HG02678 (cell line): ENCODE measurements at regions not wholly inside any gene's neighbourhood (a gene's known extent, or its start where the extent isn't known, plus 50 kb on each side); places are given as distances from the start of the nearest gene placed in this dataset.

Experiments
- ATAC-seq: cut with Tn5 transposase; IDR thresholded peaks from one replicate; pipeline ENCODE4 v1.9.1; 2021; ENCODE audit warnings: mild to moderate bottlenecking, moderate library complexity; ENCODE audit not compliant: unreplicated experiment

DNA sequence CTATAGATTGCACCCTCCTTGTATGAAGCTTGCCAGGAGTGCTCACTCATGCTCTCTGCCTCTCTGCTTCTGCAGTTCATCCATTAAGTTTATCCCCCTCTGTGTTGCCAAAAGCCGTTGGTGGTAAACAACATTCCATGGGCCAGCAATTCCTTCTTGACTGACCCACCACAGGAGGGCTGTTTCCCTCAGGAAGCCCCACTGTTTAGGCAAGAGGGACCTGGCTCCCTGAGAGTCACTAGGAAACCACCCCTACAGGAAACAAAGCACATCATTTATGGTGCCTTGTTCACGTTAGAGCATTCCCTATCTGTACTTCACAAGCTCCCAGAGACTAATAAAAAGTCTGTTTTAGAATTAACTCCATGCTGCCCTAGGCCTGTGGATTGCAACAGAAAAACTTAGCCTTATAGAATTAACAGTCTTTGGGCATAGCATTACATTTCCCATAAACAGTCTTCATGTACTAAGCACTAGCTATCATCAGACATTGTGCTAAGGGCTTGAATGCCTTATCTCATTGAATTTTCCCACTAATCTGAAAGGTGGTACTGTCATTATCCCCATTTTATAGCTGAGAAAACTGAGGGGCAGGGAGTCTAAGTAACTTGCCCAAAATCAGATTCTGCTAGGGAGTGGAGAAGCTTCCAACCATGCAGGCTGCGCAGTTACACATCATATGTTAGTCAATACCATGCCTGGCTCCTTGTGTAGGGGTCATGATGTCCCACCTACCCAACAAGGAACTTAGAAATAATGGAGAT, 149.9 kb downstream of the SHQ1 start:
- ATAC-seq = no peak

DNA sequence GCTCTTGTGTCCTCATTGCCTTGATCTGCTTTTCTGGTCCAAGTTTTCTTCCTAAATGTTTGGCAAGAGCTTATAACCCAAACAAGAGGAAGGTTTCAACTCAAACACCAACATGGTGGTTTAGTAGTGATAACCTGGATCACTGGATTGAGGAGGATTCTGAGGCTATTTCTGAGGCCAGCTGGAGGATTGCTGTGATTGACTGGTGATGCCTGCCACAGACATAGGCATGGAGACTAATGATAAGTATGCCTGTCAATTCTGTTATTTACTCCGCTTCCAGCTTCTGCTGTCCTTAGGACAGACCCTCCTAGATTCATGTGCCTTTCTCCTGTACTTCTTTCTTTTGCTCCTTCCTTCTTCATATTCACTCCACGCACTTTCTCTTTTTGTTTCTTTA, 150.5 kb downstream of the SHQ1 start:
- no peak for ATAC-seq

DNA sequence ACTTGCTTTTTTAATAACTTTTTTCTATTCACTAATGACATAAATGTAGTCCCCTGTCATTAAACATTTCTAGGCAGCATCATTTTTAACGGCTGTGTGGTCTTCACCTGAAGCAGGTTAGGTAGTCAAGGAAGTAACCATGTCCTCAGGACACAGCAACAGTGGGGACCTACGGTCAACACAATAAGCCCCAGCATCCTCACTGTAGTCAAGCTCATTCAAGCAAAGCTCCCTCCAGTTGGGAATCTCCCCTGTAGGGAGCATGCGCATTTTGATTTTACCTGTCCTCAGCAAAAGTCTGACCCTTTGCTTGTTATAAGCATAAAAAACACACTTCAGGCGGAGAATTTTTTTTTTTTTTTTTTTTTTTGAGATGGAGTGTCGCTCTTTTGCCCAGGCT, 151.4 kb downstream of the SHQ1 start:
- no peak for ATAC-seq

DNA sequence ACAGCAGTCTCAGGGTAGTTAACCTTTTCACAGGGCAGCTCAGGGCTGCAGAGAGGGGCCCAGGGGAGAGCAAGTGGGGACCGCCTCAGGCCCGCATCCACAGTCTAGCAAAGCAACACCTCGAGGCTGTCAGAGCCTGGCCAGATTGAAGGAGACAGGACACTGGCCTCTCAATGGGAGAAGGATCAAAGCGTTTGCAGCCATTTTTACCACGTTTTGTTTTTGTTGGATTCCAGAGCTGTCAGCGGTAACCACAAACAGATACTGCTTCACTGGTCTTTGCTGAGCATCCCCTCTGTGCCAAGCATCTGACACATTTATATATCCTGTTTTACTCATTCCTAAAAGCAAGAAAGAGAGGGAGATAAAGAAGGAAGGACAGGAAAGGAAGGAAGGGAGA, 153.8 kb downstream of the SHQ1 start:
- no peak for ATAC-seq

DNA sequence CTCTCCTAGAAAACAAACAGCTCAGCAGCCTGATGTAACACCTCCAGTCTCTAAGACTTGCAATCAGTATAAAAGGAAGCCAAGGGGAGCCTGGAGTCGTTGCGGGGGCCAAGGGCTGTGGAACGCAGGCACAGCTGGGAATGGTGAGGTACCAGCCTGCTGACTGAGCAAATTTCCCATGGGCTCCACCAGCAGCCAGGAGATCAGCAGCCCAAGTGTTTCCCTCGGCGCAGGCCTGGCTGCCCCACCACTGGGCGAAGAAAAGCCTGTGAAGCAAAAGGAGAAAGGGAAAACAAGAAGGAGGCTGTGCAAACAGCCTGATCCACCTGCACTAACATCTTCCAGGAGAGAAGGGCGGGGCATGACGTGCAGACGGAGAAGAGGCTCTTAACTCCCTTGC, 155.3 kb downstream of the SHQ1 start:
- no peak for ATAC-seq

DNA sequence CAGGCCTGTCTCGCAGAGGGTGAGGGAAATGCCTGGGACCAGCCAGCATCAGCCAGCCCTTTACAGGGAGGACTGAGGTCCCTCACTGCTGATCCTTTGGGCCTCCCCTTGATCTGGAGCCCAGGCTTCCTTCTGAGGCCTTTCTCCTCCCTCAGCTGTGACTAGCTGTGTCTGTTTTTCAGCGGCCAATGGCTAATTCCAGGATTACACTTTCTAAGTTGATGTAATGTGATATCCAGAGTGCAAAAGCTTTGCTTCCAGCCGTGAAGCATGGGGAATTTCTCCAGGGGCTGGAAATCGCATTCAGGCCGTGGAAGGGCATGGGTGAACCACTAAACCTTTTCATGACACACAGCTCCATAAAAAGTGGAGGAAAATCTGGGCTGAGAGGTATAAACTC, 157.6 kb downstream of the SHQ1 start:
- ATAC-seq = no peak

DNA sequence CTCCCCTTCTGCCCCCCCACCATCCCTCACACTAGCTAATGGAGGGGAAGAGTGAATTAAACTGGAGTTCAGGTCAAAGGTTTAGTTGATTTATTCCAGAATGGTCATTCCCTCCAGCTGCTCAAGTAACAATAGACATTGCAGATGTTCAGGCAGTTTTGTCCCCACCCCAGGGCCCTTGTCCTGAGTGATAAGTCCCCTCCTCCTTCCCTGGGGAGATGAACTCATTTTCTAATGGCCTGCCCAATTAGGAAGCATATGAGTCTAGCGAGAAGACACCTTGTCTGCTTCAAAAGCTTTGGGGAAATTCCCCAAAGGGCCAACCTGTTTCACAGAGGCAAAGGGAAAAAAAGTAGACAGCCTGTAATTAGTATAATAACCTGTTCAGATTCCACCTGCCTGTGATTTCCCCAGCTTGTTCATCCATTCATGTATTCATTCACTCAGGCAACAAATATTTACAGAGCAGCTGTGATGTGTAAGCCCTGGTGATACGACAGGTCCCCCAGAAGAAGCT, 165.3 kb downstream of the SHQ1 start:
- ATAC-seq = peak; percentile 57

DNA sequence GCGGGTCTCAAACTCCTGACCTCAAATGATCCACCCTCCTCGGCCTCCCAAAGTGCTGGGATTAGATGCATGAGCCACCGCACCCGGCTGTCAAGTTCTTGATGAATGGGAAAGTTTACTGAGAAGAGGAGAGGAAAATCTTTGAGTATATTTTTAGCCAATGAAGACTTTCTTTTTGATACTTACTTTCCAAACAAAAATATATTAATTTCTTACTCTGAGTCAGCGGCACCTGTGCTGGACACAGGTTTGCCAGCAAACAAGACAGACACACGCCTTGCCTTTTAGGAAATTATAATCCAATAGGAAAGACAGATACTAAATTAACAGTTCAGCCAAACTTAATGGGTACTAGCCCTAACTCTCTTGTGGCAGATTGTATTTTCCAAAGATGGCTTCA, 166.6 kb downstream of the SHQ1 start:
- no peak for ATAC-seq

DNA sequence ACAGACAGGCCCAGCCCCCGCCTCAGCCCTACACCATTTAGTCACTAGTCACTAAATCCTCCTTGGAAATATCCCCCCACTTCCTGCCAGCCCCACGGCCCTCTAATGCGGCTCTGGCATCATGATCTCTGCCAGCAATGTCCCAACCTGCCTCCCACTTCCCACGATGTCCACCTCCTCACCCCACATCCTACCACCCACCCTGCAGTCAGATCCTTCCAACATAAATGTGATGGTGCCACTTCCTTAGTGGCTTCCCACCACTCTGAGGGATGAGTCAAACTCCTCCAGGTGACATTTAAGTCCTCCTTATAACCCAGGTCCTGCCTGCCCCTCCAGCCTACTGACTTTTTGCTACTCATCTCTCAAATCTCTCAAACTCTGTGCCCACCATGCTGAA, 167.5 kb downstream of the SHQ1 start:
- no peak for ATAC-seq

DNA sequence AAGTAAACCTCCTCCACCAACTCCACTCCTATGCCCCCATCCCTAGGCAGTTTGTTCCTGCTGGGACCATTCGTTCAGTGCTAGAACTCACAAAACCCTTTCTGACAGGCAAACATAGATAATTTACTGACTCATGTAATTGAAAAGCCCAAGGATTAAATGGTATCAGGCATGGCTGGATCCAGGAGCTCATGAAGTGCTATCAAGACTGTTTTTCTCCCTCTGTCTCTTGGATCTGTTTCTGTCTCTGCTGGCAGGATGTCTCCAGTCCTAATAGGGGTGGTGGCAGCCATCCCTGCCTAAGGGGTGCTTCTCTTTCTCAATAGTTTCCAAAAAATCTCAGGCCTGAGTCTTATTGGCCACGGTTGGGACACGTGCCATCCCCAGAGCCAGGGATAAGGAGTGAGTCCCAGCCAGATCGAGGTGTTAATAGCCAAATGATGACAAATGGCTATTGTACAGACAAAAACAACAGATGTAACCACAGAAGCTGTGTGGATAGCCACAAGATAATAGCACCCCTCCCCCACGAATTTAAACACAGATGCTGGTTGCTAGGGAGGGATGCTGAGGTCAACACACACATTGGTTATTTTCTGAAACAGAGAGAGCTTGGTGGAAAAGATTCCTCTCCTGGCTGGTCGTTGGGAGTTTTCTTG, 168.6 kb downstream of the SHQ1 start:
- ATAC-seq = no peak

DNA sequence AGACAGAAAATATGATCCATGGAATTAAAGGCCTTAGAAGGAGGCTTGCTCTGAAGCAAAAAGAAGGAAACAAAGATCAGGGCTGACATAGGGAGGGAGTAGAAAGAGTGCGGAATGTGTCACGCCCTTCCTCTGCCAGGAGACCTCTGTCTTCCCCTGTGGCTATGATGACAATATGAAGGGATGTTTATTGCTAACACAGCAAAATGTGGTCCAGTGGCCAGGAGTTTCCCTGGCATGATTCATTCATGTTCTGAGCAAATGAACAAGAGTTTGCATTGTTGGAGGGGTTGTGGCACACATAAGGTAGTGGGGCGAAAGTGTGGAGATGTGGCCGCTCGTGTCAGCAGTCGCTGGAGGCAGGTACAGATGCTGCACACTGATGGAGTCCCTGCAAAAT, 169.4 kb downstream of the SHQ1 start:
- ATAC-seq = no peak

DNA sequence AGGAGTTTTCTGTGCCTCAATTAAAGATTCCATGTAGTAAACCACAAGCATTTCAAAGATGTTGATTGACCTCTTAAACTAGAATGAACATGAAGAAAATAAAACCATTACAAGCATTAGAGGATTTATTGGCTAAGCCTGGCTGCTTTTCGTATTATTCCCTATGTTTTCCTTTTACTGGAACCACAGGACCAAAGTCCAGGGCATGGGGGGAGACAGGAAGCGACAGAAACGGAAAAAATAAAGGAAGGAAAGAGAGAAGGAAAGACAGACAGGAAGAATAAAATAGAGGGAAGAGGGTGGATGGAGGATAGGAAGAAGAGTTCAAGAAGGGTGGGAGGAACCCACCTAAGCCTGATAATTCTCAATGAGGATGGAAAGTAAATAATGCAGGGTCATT, 169.9 kb downstream of the SHQ1 start:
- ATAC-seq = no peak

DNA sequence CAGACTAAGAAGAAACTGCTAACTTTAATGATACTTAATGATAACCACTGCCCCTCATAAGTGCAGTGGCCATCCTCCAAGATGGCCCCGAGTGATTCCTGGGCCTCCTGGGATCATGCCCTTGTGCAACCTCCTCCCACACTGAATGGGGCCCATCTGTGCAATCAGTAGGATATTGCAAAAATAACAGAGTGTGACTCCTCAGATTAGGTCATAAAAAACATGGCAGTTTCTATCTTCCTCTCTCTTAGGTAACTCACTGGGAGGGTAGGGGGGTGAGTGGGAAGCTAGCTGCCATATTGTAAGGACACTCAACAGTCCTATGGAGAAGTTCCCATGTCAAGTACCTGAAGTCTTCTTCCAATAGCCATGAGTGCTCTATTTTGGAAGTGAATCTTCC, 173.0 kb downstream of the SHQ1 start:
- no peak for ATAC-seq

DNA sequence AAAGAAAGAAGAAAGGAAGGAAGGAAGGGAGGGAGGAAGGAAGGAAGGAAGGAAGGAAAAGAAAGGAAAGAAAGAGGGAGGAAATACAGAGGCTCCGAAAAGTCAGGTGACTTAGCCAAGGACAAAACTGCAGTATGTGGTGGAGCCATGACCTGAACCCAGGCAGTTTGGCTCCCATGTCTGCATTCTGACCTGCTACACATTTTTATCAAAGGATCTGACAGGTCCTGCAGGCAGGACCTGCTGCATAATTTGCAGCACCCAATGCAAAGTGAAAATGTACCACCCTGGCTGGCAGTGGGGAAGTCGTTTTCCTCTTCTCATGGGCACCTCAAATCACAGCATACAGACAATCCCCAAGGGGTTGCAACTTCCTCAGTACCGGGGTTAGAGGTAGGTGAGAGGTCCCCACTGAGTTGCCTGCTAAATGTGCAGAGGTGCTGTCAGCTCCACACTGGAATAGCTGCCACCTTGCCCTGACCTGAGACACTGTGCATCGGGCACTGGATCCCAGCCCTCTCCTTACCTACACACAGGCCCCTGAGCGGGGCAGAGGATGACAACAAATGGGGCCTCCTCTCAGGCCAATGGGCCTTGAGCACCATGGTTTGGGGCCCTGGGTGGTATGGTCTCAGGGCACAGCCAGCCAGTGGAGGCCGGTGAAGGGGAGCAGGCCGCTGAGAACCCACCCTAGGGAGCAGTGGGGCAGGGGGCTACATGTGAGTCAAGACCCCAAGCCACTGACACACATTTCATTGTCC, 175.1 kb downstream of the SHQ1 start:
- ATAC-seq = no peak

DNA sequence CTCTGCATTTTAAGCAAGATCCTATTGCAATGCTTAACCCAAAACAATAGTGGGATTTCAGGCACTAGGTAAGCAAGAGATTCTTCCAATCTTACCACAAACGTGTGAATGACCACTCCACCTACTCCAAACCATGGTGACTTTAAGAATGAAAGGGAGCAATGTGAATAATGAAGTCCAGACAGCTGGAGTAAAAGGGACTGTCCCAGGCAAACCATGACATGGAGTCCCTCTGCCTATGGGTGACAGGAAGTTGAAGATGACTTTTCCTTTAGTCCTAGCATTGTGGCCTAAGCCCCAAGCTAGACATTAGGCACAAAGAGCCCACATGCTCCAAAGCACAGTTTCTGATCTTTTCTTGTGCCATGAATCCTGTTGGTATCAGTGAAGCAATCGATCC, 179.0 kb downstream of the SHQ1 start:
- no peak for ATAC-seq

DNA sequence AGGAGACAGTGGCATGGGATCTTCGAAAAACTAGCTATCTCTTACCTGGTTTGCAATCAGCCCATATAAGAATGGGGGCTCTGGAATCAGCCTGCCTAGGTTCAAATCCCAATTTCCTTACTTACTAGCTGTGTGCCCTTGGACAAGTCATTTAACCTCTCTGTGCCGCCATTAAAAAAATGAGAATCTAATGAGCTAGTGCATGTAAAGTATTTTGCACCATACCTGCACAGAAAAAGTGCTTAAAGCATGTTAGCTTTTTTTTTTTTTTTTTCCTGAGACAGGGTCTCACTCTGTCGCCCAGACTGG, 181.8 kb downstream of the SHQ1 start:
- ATAC-seq = no peak

DNA sequence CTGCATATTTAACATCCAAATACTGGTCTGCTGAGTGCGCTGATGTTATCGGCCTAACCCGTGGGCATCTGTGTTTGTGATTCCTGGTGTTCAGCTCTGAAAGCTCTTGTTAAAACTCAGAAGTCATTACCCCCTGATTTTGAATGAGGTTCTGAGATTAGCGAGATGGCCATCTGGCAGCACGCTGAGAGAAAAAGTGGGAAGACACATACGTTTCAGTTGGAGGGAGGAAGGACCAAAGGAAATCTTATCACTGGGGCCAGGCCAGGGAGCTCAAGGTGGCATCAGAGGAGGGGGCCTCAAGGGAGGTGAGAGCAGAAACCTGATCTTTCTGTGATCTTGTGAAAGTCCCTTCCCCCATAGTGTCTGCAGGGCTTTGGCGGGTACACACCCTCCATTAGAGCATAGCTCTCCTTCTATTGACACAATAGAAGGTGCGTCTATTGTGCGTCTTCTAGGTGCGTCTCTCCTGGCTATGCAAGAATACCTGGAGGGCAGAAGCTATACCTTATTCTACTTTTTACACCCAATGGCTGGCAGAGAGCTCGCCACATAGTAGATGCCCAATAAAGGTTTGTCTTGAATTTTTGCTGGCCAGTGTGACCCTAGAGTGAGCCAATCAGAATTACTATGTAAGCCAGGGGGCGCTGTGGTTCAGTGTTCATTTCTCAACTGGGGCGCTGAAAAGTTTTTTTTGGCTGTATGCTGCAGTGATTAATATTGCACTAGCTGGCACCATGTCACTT, 182.4 kb downstream of the SHQ1 start:
- no peak for ATAC-seq

DNA sequence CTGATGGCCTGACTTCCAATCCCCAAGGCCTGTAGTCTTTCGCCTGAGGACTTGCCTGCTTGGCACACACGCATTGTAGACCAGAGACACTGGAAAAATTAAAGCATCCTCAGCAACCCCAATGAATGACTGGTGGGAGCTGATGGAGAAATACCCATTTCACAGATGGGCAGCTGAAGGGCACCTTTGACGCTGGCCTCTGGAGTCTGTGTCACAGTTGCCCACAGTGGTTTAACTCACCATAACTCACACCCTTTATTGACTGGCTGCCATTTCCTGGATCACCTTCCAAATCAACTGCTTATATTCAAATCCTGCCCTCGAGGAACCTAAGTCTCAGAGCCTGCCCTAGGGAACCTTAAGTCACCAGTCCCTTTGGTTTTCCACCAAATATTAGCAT, 183.1 kb downstream of the SHQ1 start:
- no peak for ATAC-seq

DNA sequence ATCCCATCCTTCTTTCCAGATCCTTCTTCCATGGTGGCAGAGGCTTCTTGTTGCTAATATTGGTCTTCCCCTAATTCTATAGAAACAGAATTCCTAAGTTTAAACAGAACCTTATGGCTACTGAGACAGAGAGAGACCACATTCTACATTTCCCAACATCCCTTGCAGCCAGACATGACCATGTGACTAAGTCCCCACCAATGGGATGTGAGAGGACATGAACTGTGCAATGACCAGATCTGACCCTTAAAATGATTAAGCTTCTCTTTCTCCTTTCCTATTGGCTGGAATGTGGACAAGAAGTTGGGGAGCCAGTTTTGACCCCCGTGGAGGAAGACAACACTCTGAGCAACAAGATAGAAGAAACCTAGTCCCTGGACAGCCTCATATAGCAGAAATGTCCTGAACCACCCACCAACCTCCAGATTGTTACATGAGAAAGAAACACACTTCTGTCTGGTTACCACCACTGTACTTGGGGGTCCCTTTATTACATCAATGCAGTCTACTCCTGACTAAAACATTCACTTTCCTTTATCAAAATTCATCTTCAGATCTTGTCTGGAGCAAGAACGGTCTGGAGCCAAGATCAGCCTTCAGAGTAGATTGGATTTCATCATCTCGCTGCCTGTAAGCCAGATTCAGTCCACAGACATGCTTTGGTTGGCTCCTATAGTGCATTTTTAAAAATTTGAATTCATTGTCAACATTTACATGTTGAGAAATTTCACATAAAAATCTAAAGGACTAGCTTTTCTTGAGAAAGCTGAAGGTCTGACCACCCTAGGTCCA, 183.9 kb downstream of the SHQ1 start:
- no peak for ATAC-seq

DNA sequence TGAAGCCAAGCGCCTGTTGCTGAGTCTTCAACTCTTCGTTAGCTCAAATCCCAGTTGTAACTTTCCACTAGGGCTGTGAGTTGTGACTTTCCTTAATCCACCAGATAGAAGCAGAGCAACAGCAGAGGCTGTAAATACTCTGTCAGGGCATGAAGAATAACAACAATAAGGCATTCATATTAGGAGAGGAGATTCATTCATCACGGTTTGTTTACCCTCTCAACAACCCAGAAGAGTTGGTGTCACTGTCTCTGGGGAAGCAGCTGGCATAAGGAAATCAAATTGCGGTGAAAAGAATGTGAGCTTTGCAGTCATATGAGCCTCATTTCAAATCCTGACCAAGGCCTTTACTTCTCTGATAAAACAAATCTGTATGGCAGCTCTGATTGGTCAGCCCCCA, 184.8 kb downstream of the SHQ1 start:
- ATAC-seq = no peak

DNA sequence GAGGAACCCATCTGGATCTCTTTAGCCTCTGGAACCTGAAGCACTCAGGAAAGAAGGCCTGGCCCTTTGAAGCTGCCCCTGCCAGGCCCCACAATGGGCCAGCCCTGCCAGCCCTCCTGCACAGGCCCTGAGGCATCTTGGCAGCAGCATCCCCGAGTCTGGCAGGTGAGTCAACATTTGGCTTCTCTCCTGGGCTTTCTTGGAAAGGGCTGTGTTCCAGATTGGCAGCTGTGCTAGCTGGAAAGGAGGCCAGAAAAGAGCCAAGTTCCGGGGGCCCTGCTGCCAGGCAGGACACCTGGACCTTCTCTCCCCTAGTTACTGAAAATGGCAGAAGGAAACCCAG, 187.2 kb downstream of the SHQ1 start:
- no peak for ATAC-seq
